SKM-1 (cell line): ENCODE measurements at regions not wholly inside any gene's neighbourhood (a gene's known extent, or its start where the extent isn't known, plus 50 kb on each side); places are given as distances from the start of the nearest gene placed in this dataset.

Experiments
- DNase-seq: peaks from one replicate; lab custom pipeline; 2025; ENCODE audit not compliant: unreplicated experiment; lab: John Stamatoyannopoulos, UW

DNA sequence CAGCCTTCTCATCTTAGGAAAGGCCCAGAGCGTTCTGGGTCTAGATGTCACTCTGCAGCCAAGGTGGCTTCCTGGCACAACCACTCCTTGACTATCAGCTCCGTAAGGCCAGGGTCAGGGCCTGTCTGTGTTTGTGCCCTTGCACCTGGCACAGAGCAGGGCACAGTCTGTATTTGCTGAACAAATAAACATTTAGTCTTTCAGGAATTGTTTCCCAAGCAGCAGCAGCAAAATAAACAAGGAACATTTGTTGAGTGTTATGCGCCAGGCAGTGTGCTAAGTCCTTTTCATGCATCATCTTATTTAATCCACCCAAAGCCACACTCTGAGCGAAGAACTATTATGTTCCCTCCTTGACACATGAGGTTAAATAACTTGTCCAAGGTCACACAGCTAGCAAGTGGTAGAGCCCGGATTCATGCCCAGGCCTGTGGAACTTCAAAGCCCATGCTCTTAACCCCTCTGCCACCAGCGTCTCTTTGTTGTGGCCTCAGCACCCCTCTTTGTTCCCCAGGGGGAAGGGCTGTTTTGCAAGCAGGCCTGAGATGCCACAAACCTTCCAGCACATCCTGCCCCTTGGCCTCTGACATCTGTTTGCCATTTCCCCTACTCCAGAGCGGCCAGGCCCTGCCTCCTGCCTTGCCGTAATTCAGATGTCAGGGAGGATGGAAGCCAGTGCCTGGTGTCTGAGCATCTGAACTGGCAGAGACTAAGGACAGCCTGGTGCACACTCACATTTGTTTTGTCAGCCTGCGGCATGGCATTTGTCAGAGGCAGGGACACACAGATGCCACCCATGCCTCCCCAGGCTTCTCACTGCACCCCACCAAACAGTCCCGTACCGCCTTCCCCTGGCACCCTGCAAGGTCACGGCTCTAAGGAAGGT lies 325.8 kb upstream of the ZMIZ1 start:
- peak; percentile 71 for DNase-seq

DNA sequence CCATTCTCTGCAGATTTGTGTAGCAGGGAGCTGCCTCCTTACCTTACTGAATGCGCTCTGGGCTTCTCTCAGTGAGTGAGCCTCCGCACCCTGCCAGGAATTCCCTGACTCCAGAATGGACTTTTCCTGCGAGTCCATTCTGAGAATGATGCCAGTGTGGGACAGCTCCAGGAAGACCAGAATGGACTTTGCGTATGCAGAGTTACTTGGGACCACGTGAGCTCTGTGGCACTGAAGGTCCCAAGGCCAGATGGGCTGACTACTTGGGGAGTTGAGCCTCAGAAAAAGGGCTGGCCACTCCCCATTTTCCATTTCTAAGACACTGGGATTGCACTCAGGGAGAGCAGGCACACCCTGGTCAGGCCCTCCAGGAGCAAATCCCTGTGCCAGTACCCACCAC lies 324.7 kb upstream of the ZMIZ1 start:
- DNase-seq = no peak

DNA sequence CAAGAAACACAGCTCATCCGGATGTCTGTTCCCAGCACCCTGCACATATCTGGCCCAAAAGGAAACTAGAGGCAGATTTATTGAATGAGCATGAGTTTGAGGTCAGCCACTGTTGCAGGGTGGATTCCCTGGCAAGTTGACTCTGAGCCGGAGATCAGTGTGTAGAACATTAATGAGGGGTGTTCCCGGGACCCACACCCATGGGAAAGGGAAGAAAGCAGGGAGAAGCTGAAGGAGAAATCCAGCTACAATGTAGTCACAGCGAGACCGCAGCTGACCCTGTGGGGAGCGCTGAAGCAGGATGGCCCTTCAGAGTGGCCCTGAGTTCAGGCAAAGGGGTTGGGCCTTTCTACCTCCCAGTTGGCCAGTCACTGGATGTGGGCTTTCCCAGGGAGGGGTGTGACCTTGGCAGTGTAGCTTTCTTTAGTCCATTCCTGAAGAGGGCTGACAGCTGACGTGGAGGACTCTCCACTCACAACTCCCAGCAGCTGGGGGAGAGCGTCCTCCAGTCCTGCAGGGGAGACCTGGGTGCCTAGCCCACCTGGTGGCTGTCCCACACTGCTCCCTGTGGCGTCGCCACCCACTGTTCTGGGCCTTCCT lies 324.2 kb upstream of the ZMIZ1 start:
- DNase-seq = no peak

DNA sequence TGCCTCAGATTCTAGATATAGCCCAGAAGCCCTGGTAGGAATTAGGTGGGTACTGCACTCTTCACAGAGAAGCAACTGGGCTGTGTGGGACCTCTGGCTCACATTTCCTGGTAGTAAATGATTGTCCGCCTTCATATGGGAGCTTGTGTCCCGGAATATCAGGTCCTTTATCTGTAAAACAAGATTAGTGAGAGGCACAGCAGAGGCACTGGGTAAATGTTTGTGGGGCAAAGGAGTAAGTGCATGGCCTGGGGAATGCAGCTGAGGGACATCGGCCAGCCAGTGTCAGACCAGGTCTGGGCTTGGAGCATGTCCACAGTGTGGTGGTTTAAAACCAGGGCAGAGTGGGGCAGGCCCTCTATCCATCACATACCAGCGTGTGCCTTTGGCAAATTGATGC lies 323.3 kb upstream of the ZMIZ1 start:
- no peak for DNase-seq

DNA sequence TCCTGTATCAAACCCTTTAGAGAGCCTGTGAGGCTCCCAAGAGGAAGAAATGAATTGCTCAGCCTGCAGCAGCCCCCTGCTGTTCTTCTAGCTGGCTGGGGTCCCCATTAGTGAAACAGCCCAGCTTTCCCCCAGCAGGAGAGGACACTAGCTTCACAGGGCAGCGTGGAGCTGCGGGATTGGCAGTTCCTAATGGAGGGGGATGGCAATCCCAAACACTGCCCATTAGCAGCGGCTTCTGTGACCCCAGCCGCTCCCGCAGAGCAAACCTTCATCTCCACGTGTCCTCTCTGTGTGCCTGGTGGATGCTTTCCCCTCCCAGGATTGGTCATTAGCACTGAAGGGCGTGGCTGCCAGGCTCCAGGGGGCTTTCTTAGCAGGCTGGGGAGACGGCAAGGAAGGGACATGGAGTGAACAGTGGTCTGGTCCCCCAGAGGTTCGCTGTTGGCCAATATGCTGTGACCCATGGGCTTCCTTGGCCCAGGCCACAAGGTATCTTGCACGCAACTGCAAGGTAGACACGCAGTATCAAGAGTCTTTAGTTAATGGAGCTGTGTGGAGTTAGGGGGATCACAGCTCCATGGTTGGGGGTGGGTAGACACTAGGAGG lies 322.5 kb upstream of the ZMIZ1 start:
- no peak for DNase-seq

DNA sequence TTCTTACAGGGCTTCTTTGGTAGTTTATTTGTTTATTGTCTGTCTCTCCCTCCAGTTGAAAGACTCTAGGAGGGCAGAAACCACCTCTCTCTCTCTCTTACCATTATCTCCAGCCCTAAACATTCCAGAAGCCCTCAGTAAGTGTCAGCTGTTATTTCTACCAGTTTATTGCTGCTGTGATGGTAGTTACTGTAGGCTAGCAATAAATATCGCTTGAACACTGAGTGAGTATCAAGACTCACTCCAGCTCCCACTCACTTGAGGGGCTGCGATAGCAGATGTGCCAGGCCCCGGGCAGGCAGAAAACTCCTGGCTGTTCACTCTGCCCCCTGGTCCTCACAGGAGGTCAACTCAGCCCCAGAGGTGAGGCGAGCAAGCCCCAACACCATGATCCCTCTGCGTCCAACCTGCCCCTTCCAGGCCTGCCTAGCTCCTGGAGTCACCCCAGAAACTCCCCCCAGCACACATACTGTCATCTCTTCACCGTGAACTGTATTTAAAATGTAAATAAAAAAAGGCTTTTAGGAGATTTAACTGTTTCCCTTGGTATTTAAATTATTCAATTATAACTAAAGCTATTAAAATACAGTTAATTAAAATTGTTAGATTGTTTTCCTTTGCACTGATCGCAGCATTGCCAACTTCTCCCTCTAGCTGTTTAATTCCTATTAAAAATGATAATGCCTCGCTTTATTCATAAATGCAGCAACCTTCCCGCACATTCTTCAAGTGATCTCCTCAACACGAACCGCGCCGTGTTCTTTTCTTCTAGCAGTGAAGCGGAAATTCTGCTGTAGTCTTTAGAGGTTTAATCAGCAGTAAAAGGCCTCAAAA lies 321.1 kb upstream of the ZMIZ1 start:
- no peak for DNase-seq

DNA sequence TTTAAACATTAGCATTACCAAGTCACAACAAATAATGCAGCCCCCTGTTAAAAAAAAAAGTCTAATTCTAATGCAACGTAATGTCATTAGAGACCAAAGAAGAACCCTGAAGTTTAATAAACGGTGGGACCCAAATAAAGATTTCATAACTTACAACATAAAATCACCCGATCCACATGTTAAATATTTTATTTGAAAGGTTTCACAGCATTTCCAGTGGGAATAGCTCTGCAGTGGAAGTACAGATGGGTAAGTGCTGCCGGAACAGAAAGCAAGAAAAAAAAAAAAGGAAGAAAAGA lies 320.6 kb upstream of the ZMIZ1 start:
- no peak for DNase-seq

DNA sequence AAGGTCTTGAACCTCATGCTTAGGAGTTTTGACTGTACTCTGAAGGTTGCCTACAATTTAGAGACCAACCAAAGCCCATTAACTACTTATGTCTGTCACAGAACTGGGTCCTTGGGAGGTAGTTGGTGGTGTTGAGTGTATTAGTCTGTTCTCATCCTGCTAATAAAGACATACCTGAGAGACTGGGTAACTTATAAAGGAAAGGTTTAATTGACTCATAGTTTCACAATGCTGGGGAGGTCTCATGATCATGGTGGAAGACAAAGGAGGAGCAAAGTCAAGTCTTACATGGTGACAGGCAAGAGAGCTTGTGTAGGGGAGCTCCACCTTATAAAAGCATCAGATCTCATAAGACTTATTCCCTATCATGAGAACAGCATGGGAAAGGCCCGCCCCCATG lies 319.6 kb upstream of the ZMIZ1 start:
- no peak for DNase-seq

DNA sequence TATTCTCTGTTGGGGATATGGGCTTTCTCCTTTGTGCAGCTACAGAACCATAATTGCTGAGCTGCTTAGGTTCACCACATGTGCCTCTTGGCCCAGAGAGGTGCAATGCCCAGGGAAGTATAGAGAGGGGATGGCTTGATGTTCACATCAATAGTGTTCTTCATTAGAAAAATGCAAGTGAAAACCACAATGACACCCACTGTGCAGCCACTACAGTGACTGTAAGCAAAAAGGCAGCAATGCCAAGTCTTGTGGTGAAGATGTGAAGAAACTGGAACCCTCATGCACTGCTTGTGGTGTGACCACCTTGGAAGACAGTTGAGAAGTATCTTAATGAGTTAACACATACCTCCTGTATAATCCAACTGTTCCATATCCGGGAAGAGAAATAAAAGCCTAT lies 318.9 kb upstream of the ZMIZ1 start:
- DNase-seq = no peak

DNA sequence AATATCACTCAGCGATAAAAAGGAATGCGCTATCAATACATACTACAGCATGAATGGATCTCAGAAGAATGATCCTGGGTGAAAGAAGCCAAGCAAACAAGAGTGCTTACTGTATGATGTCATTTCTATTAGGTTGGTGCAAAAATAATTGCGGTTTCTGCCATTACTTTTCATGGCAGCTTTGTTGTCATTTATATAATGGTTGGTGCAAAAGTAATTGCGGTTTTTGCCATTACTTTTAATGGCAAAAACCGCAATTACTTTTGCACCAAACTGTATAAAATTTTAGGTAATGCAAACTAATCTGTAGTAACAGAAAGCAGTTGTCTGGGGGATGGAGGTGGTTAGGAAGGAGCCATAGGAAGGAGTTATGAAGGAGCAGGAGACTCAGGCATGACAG lies 318.3 kb upstream of the ZMIZ1 start:
- no peak for DNase-seq

DNA sequence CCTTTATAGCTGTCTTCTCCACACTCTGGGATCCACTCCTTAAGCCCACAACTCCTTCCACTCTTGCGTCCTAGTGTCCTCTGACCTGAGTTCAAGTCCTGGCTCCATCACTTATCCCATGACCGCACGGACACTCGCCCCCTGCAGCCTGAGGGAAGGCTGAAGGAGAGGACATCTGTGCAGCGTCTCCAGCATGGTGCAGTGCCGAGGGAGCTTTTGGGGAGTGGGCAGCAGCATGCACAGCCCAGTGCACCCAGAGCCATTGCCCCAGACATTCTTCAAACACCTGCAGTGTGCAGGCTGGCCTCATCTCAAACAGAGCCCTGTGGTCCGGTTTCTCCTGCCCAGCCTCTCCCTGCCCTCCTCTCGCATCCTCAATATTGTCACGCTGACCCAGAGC lies 317.1 kb upstream of the ZMIZ1 start:
- no peak for DNase-seq

DNA sequence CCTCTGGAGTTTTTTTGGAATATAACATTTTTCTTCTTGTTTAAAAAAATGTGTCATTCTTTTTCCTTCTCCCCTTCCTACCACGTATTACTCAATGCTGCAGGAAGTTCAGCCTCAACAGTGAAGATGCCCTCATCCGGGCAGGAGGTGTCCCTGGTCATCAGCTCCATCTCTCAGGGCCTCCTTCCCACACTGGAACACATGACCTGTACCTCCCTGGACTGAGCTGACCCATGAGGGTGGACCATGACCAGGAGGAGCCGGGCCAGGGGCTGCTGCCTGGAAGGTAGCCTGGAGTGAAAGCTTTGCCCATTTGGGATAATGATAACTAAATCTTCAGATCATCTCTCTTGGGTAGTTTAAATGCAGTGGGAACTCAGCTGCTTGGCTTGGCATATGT lies 316.5 kb upstream of the ZMIZ1 start:
- DNase-seq = no peak

DNA sequence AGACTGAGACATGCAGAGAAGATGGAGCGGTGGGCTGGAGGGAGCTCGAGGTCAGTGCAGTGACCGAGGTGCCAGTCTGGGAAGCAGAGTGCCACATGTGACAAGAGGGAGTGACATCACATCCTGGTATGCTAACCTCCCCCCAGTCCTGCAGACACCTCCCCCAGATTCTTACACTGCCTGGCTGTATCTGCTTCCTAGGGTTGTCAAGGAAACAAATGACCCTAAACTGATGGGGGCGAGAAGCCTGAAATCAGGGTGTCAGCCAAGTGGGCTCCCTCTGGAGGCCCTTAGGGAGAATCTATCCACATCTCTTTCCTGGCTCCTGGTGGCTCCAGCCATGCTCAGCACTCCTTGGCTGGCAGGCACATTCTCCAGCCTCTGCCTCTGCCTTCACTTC lies 316.1 kb upstream of the ZMIZ1 start:
- DNase-seq = no peak

DNA sequence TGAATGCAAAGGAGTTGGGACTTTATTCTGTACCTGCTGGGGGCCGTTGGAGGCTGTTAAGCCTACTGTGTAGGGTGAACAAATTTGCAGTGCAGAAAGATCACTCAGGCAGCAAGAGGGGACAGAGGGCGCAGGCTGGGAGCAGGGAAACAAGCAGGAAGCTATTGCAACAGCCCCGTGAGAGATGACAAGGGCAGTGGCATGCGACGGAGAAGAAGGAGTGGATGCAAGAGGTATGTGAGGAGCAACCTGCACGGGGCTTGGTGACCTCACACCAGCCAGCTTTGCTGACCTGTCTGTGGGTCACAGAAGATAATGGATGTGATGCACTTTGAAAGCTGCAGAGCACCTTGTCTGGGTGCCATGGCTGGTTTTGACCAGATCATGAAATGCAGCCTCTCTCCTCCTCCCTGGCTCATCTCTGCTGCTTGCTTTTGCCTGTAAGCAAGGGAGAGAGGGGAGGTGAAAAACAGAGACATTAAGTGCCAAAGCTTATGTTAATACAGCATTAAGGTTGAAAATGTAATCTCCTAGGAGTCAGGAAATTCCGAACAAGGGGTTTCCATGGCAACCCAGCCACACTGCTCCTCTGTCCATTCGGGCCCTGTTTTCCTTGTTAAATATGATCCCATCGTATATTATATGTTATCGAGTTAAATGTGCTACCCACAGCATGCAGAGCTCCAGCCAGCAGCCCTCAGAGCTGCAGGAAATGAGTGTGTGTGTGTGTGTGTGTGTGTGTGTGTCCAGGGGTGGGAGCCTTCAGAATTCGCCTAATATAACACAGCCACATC lies 314.3 kb upstream of the ZMIZ1 start:
- no peak for DNase-seq

DNA sequence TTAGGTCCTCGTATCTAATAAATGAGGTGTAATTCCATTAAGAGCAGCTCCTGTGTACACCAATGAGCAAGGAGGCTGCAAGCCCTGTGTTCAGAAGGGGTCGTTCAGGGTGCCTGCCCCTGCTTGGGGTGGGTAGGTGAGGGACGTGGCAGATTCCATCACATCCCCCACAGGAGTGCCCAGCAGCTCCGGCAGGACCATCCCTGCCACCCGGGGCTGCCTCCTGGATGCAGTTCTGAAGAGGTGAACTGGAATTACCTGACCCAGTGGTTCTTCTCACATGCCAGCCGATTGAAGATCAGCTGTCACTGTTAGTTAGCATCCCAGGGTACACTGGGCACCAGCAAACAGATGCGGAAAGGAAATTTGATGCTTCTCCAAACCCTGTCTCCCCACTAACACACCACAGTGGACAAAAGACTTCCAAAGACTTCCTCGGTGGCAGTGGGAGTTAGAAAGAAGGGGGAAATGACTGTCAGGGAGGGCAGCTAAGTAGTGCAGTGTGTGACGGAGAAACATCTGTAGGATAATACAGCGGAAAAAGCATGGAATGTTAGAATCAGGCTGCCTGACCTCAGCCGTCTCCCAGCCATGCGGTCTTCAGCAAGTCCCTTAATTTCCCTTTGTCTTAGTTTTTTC lies 313.6 kb upstream of the ZMIZ1 start:
- DNase-seq = no peak

DNA sequence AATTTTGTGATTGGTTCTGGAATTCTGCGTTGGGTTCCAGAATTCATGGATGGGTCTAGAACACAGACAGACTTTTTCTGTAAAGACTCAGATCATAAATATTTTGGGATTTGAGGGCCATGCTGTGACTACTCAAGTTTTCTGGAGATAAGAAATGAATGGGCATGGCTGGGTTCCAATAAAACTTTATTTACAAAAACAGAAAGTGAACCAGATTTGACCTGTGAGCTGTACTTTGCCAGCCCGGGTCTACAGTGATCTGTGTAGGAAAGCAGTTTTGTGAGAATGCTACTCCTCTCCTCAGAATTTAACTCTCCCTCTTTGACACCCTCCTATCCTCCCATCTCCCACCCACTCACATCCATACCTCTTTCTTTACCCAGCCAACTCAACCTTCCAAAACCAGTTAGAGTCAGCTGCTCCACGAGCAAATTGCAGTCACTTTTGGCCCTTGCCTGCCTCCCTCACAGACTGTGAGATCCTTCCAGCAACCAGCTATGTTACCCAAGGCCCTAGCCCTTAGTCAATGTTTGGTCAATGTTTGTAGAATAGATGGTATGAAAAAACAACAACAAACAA lies 312.8 kb upstream of the ZMIZ1 start:
- DNase-seq = no peak

DNA sequence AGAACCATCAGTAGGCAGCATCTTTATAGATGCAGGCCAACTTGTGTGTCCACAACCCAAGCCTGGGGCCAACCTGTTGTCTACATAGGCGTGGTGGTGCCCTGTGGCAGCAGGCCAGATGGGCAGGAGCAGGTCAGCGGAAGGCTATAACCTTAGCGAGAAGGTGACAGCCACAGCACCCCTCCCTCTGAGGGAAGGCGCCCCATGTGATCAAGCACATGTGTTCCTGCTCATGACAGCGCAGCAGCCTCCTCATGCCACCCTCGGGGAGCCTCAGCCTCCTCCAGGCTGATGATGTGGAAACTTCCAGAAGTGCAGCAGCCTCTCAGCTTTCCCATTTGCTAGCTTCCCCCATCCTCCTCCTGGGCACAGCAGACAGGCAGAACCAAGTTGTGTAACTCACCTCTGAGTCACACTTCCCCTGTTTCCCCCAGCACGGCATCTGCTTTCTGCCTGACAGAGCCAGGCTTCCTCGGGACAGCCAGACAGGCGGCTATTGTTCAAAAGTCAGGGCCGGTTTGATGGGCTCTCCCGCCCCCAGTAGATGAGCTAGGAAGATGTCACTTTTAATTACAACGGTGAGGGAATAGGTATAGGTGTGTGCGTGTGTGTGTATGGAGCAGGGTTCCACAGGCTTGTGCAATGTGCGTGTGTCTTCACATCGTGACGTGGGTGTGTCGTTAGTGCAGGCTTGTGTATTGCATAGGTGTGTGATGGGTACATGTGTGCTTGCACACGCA lies 312.0 kb upstream of the ZMIZ1 start:
- DNase-seq = peak; percentile 94

DNA sequence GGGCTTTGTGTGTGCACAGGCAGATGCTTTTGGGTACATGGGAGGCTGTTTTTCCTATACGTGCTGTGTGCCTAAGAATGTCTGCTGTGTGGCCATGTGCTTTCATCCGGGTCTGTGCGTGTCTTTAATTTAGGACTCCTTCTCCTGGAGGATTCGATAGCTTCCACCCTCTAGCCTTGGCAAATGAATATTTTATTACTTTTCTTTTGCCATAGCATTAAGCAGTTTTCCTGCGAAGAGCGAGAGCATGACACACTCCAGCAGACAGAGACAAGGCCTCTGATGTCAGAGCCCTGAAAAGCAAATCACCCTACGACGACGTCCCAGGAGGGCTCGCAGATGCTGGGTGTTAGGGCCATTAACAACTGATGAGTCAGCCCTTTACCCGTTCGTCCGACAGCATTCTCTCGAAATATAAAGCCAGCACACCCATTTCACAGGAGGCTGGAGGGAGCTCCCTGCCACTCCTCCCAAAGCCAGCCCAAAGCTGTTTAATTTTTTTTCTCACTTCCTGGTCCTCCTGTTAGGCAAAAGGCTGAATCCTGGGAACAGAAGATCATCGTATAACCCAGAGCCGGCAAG lies 311.3 kb upstream of the ZMIZ1 start:
- no peak for DNase-seq

DNA sequence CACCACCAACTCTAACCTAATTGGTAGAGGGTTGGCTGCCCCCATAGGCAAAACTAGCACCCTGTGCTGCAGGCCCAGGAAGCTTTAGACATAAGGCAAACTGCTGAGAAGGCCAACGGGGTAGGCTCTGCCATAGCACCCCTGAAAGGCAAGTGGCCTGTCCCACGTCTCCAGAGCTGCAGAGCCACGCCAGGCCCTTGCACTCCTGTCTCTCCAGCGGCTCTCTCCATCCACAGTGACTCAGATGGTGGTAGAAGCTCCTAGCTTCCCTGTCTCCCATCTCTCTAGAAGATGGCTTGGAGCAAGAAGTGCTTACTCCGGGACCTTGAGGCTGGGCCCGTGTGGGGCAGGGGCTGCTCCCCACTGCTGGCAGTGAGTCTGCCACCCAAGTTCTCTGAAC lies 310.6 kb upstream of the ZMIZ1 start:
- DNase-seq = no peak
